Pancreas (tissue), 10 donors: ENCODE measurements at regions not wholly inside any gene's neighbourhood (a gene's known extent, or its start where the extent isn't known, plus 50 kb on each side); places are given as distances from the start of the nearest gene placed in this dataset.

ENCODE experiments used
- ATAC-seq, 4 donors: fragments of 200-7000 bp; cut with Tn5 transposase; one replicate each; pipeline versions ENCODE4 v1.8.0 to v1.9.1; 2020; ENCODE audit warnings: mild to moderate bottlenecking in 4 of 4, moderate library complexity in 4 of 4
- DNase-seq, 6 donors: peaks; one replicate each; pipeline ENCODE4 v3.0.0-alpha.2; 2020
- FAIRE-seq: peaks from 2 replicates; lab custom pipeline; 2012; peaks lifted over from hg19 to GRCh38; lab: Jason Lieb, UNC
- H3K27ac ChIP-seq, 4 donors: fragments of 200-600 bp; sonication (generic); 1 replicate in 3 of 4; 2 replicates in 1 of 4; pipeline versions ENCODE4 v1.5.0 to v1.8.0; 2020
- H3K27me3 ChIP-seq, 4 donors: fragments of 200-600 bp; one replicate each; pipeline ENCODE4 v1.8.0; 2021
- H3K36me3 ChIP-seq, 3 donors: fragments of 200-600 bp; sonication (generic) in 1 of 3; one replicate each; pipeline versions ENCODE4 v1.5.0 to v1.8.0; 2020 to 2021
- H3K4me1 ChIP-seq, 3 donors: fragments of 200-600 bp; one replicate each; pipeline ENCODE4 v1.8.0; 2021
- H3K4me3 ChIP-seq, 4 donors: fragments of 200-600 bp; sonication (generic) in 2 of 4; one replicate each; pipeline versions ENCODE4 v1.5.0 to v1.8.0; 2020 to 2021
- H3K9me3 ChIP-seq, 4 donors: fragments of 200-600 bp; one replicate each; pipeline ENCODE4 v1.8.0; 2021
- CTCF ChIP-seq, 4 donors: fragments of 200-600 bp; sonication (generic) in 3 of 4; IDR thresholded peaks; one replicate each; pipeline versions ENCODE4 v1.5.0 to v1.8.0; 2021; ENCODE audit warnings: antibody characterized with exemption in 4 of 4
- WGBS, 2 donors: extraction: QIAGEN DNeasy Blood & Tissue Kit; methylation state at CpG; one replicate each; pipeline ENCODE4 v1.1.7; 2013; 5-methylcytosine and 5-hydroxymethylcytosine counted together
- intact Hi-C, 3 donors: fragments of 100-400 bp; cut with DNase I; formaldehyde crosslinking; loops; one replicate each; pipeline versions ENCODE4 v1.11.1 to v1.14.2; 2022
- donor health status: healthy with polysubstance abuse.
- donor health status: DM: no; HTN: no; CAD: no; lungs with moderate emphysema.
- donor health status: DM: no; HTN: no; CAD: no.
- donor health status: control.
- donor health status: control.
- donor health status: Bipolar disorder and iron deficiency.
- donor health status: DM: yes; HTN: yes; CAD: no.
- donor health status: DM: no; HTN: no; CAD: no.
- donor health status: DM: no; HTN: no; CAD: no.
- donor health status: DM: yes; HTN: yes; CAD: no.

- DNase-seq, result no peak
These were observed 183.1 kb upstream of the CCDC68 start for GRCh38 chr18:55142410-55142809.

GRCh38 chr18:55141318-55141717, 182.1 kb upstream of the CCDC68 start:
- DNase-seq (no peak), ATAC-seq (no peak), FAIRE-seq (no peak)
- no peak for TF ChIP-seq CTCF (IDR thresholded peaks at IDR 0.05)
- Histone ChIP-seq H3K4me3 (no peak overlapping the region), H3K27ac (no peak overlapping the region), H3K9me3 (no peaks in the 10 kb centered on the region), H3K36me3 (no peaks in the 10 kb centered on the region), H3K27me3 (no peaks in the 10 kb centered on the region), H3K4me1 (no peaks in the 10 kb centered on the region)
- WGBS, 2 donors, result 60 to 81% methylated on average over 4 of the region's 4 CpGs
- intact Hi-C loops, result no loop called here

More at GRCh38 chr18:55142410-55142809, 183.1 kb upstream of the CCDC68 start:
- ATAC-seq, result no peak
- H3K4me1 ChIP-seq, result no peaks in the 10 kb centered on the region
- no peaks in the 10 kb centered on the region for H3K36me3 ChIP-seq
- no peak overlapping the region for H3K4me3 ChIP-seq
- intact Hi-C loops, result no loop called here
- TF ChIP-seq CTCF (IDR thresholded peaks at IDR 0.05), result no peak
- no peaks in the 10 kb centered on the region for H3K27me3 ChIP-seq
- no peaks in the 10 kb centered on the region for H3K9me3 ChIP-seq
- WGBS, 2 donors, result 62 to 72% methylated on average over 6 of the region's 6 CpGs
- no peak for FAIRE-seq
- H3K27ac ChIP-seq, result no peak overlapping the region

GRCh38 chr18:55139836-55140235, 180.6 kb upstream of the CCDC68 start:
- no peak overlapping the region for H3K27ac ChIP-seq
- no peaks in the 10 kb centered on the region for H3K4me1 ChIP-seq
- WGBS, 2 donors, result 68 to 71% methylated on average over 4 of the region's 4 CpGs
- H3K9me3 ChIP-seq, result no peaks in the 10 kb centered on the region
- intact Hi-C loops, result no loop called here
- DNase-seq (no peak), FAIRE-seq (no peak), ATAC-seq (no peak)
- no peaks in the 10 kb centered on the region for H3K27me3 ChIP-seq
- H3K4me3 ChIP-seq, result no peak overlapping the region
- TF ChIP-seq CTCF (IDR thresholded peaks at IDR 0.05), result no peak
- H3K36me3 ChIP-seq, result no peaks in the 10 kb centered on the region

GRCh38 chr18:55139307-55139706, 180.0 kb upstream of the CCDC68 start:
- intact Hi-C loops, result no loop called here
- H3K4me3 ChIP-seq, result no peak overlapping the region
- H3K36me3 ChIP-seq, result no peaks in the 10 kb centered on the region
- FAIRE-seq (no peak), ATAC-seq (no peak), DNase-seq (no peak)
- no peaks in the 10 kb centered on the region for H3K9me3 ChIP-seq
- H3K4me1 ChIP-seq, result no peaks in the 10 kb centered on the region
- no peaks in the 10 kb centered on the region for H3K27me3 ChIP-seq
- no peak for TF ChIP-seq CTCF (IDR thresholded peaks at IDR 0.05)
- H3K27ac ChIP-seq, result no peak overlapping the region

GRCh38 chr18:55138401-55138800, 179.1 kb upstream of the CCDC68 start:
- no peaks in the 10 kb centered on the region for H3K4me1 ChIP-seq
- intact Hi-C loops, result no loop called here
- WGBS, 2 donors, result 74 to 80% methylated on average over 4 of the region's 4 CpGs
- FAIRE-seq (no peak), ATAC-seq (no peak), DNase-seq (no peak)
- TF ChIP-seq CTCF (IDR thresholded peaks at IDR 0.05), result no peak
- no peaks in the 10 kb centered on the region for H3K27me3 ChIP-seq
- no peak overlapping the region for H3K4me3 ChIP-seq
- no peaks in the 10 kb centered on the region for H3K9me3 ChIP-seq
- H3K27ac ChIP-seq, result no peak overlapping the region
- no peaks in the 10 kb centered on the region for H3K36me3 ChIP-seq
